ENCODE measurements at regions not wholly inside any gene's neighbourhood (a gene's known extent, or its start where the extent isn't known, plus 50 kb on each side); places are given as distances from the start of the nearest gene placed in this dataset.

- 95% methylated on average over 5 of the region's 7 CpGs for WGBS (ENCODE audit: insufficient coverage)
- POLR2A ChIA-PET: interaction anchor here (0.6 kb wide), 1 partner anchor 555 kb away, joined by 3 read pairs; no protein-coding TSS in a partner anchor
- H3K27ac ChIP-seq (ENCODE audit: low read length in 2 of 2): no peak overlapping the region
These were observed 165.0 kb upstream of the ZNF521 start for GRCh38 chr18:25516747-25517498.

DNA sequence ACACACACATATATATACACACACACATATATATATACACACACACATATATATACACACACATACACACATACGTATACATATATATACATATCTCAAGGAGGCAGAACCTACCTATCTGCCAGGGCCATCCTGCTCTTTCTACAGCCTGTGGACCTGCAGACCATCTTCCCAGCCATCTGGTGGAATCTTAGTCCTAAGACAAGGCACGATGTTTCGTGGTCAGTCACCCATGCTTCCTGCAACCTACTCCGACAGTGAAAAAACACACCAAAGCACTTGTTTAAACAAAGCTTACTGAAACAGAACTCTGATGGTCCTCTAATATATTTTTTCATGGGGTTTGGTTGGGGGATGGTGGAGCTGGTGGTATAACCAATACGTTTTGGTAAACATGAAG lies 164.2 kb upstream of the ZNF521 start:
- Histone ChIP-seq H2AFZ (ENCODE audit: insufficient read depth, low read depth, low read length, poor library complexity, severe bottlenecking) (no peak overlapping the region), H3K36me3 (replicated peaks in 1 of 2; ENCODE audit: control extremely low read depth in 1 of 2, control insufficient read depth in 1 of 2, extremely low read depth in 1 of 2, insufficient read depth in 2 of 2, low read length in 1 of 2) (no peaks in the 10 kb centered on the region), H3K27me3 (replicated peaks in 1 of 4; ENCODE audit: control extremely low read depth in 1 of 4, control insufficient read depth in 3 of 4, insufficient read depth in 4 of 4, low read length in 3 of 4) (no peaks in the 10 kb centered on the region), H4K20me1 (ENCODE audit: control insufficient read depth, insufficient read depth, low read length, poor library complexity, severe bottlenecking) (no peaks in the 10 kb centered on the region), H3K4me1 (ENCODE audit: control insufficient read depth in 2 of 2, insufficient read depth in 2 of 2, low read length in 2 of 2) (peaks cover 22 to 26% of the 10 kb centered on the region in 2 donors), H3K79me2 (ENCODE audit: control insufficient read depth, insufficient read depth, low read length) (no peaks in the 10 kb centered on the region), H3K9ac (ENCODE audit: low read length) (no peak overlapping the region), H3K9me3 (ENCODE audit: control extremely low read depth in 1 of 3, control insufficient read depth in 2 of 3, insufficient read depth in 1 of 3, low read length in 2 of 3) (no peaks in the 10 kb centered on the region), H3K4me2 (replicated peaks; ENCODE audit: low read depth, low read length, poor library complexity, severe bottlenecking) (peak overlapping the region; percentile 21), H3K4me3 (ENCODE audit: control extremely low read depth in 1 of 5, extremely low read depth in 1 of 5, insufficient read depth in 1 of 5, low read depth in 2 of 5, low read length in 4 of 5) (no peak overlapping the region), H3K27ac (ENCODE audit: low read length in 2 of 2) (no peak overlapping the region)
- ATAC-seq (ENCODE audit: low read depth) (no peak), DNase-seq (no peak)
- H3K4me3 Mint-ChIP-seq: no peak overlapping the region
- no peaks in the 10 kb centered on the region for H3K27me3 Mint-ChIP-seq
- H3K4me1 Mint-ChIP-seq: peaks cover 36% of the 10 kb centered on the region
- intact Hi-C loops (cut with micrococcal nuclease): loop anchor here (5.0 to 10.0 kb wide), 2 partner anchors 59 to 164 kb away; partner anchors contain the start of gene ZNF521
- no peaks in the 10 kb centered on the region for H3K9me3 Mint-ChIP-seq (ENCODE audit: insufficient read depth)
- TF ChIP-seq, protein P1, sequence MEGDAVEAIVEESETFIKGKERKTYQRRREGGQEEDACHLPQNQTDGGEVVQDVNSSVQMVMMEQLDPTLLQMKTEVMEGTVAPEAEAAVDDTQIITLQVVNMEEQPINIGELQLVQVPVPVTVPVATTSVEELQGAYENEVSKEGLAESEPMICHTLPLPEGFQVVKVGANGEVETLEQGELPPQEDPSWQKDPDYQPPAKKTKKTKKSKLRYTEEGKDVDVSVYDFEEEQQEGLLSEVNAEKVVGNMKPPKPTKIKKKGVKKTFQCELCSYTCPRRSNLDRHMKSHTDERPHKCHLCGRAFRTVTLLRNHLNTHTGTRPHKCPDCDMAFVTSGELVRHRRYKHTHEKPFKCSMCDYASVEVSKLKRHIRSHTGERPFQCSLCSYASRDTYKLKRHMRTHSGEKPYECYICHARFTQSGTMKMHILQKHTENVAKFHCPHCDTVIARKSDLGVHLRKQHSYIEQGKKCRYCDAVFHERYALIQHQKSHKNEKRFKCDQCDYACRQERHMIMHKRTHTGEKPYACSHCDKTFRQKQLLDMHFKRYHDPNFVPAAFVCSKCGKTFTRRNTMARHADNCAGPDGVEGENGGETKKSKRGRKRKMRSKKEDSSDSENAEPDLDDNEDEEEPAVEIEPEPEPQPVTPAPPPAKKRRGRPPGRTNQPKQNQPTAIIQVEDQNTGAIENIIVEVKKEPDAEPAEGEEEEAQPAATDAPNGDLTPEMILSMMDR (IDR thresholded peaks at IDR 0.05): no peak
- no peak for TF ChIP-seq EZH2 (IDR thresholded peaks at IDR 0.05; ENCODE audit: borderline replicate concordance, insufficient read depth, low read depth, low read length, poor library complexity, severe bottlenecking)
- peak overlapping the region; percentile 0 for H3K27ac Mint-ChIP-seq
- CTCF ChIA-PET: no interaction called here
- POLR2A ChIA-PET: no interaction called here
- 8% methylated on average over 4 of the region's 5 CpGs for WGBS (ENCODE audit: insufficient coverage)

More at GRCh38 chr18:25516747-25517498, 165.0 kb upstream of the ZNF521 start:
- H3K9me3 ChIP-seq (ENCODE audit: control extremely low read depth in 1 of 3, control insufficient read depth in 2 of 3, insufficient read depth in 1 of 3, low read length in 2 of 3): no peaks in the 10 kb centered on the region
- Mint-ChIP-seq H3K4me1 (peaks cover 36% of the 10 kb centered on the region), H3K27ac (no peak overlapping the region), H3K27me3 (no peaks in the 10 kb centered on the region), H3K4me3 (no peak overlapping the region), H3K9me3 (ENCODE audit: insufficient read depth) (no peaks in the 10 kb centered on the region)
- no peaks in the 10 kb centered on the region for H4K20me1 ChIP-seq (ENCODE audit: control insufficient read depth, insufficient read depth, low read length, poor library complexity, severe bottlenecking)
- H3K9ac ChIP-seq (ENCODE audit: low read length): no peak overlapping the region
- H3K4me2 ChIP-seq (replicated peaks; ENCODE audit: low read depth, low read length, poor library complexity, severe bottlenecking): no peak overlapping the region
- H2AFZ ChIP-seq (ENCODE audit: insufficient read depth, low read depth, low read length, poor library complexity, severe bottlenecking): no peak overlapping the region
- no peaks in the 10 kb centered on the region for H3K36me3 ChIP-seq (replicated peaks in 1 of 2; ENCODE audit: control extremely low read depth in 1 of 2, control insufficient read depth in 1 of 2, extremely low read depth in 1 of 2, insufficient read depth in 2 of 2, low read length in 1 of 2)
- H3K4me3 ChIP-seq (ENCODE audit: control extremely low read depth in 1 of 5, extremely low read depth in 1 of 5, insufficient read depth in 1 of 5, low read depth in 2 of 5, low read length in 4 of 5): no peak overlapping the region
- TF ChIP-seq, protein P1 (IDR thresholded peaks at IDR 0.05): no peak
- TF ChIP-seq EZH2 (IDR thresholded peaks at IDR 0.05; ENCODE audit: borderline replicate concordance, insufficient read depth, low read depth, low read length, poor library complexity, severe bottlenecking): no peak
- H3K4me1 ChIP-seq (ENCODE audit: control insufficient read depth in 2 of 2, insufficient read depth in 2 of 2, low read length in 2 of 2): peaks cover 22 to 26% of the 10 kb centered on the region in 2 donors
- H3K27me3 ChIP-seq (replicated peaks in 1 of 4; ENCODE audit: control extremely low read depth in 1 of 4, control insufficient read depth in 3 of 4, insufficient read depth in 4 of 4, low read length in 3 of 4): no peaks in the 10 kb centered on the region
- H3K79me2 ChIP-seq (ENCODE audit: control insufficient read depth, insufficient read depth, low read length): no peaks in the 10 kb centered on the region
- DNase-seq (no peak), ATAC-seq (ENCODE audit: low read depth) (no peak)
- CTCF ChIA-PET: interaction anchor here (0.6 kb wide), 1 partner anchor 128 kb away, joined by 4 read pairs; no protein-coding TSS in a partner anchor
- intact Hi-C loops (cut with micrococcal nuclease): loop anchor here (5.0 to 10.0 kb wide), 2 partner anchors 58 to 165 kb away; partner anchors contain the start of gene ZNF521

Measured in B cell (primary cell).